Gastroesophageal sphincter (tissue), 4 donors: ENCODE measurements at regions not wholly inside any gene's neighbourhood (a gene's known extent, or its start where the extent isn't known, plus 50 kb on each side); places are given as distances from the start of the nearest gene placed in this dataset.

ENCODE experiments used
- ATAC-seq: fragments of 150-250 bp; one replicate; pipeline ENCODE4 v1.9.1; 2016; ENCODE audit warnings: mild to moderate bottlenecking, moderate library complexity
- H3K27ac ChIP-seq, 4 donors: fragments of 200-600 bp; sonication (generic) in 3 of 4; 1 replicate in 3 of 4; 2 replicates in 1 of 4; pipeline ENCODE4 v1.5.1; 2016 to 2019
- H3K27me3 ChIP-seq: fragments of 200-600 bp; sonication (generic); one replicate; pipeline ENCODE4 v1.5.1; 2019
- H3K36me3 ChIP-seq, 2 donors: fragments of 200-600 bp; sonication (generic); one replicate each; pipeline ENCODE4 v1.5.1; 2019; ENCODE audit warnings: control low read depth in 1 of 2
- H3K4me1 ChIP-seq, 3 donors: fragments of 200-600 bp; sonication (generic); 1 replicate in 2 of 3; 2 replicates in 1 of 3; pipeline ENCODE4 v1.5.1; 2016 to 2019; ENCODE audit warnings: control low read depth in 2 of 3
- H3K4me3 ChIP-seq, 2 donors: fragments of 200-600 bp; sonication (generic); one replicate each; pipeline ENCODE4 v1.5.1; 2019; ENCODE audit warnings: mild to moderate bottlenecking in 1 of 2, moderate library complexity in 1 of 2
- H3K9me3 ChIP-seq, 3 donors: fragments of 200-600 bp; sonication (generic); one replicate each; pipeline ENCODE4 v1.5.1; 2017 to 2019; ENCODE audit warnings: control low read depth in 2 of 3
- EP300 ChIP-seq: sonication (generic); formaldehyde crosslinking; IDR thresholded peaks from one replicate; pipeline ENCODE4 v1.6.1; 2017; ENCODE audit warnings: antibody characterized with exemption, mild to moderate bottlenecking
- POLR2A ChIP-seq, 2 donors: fragments of 450-650 bp; IDR thresholded peaks; one replicate each; pipeline ENCODE4 v1.6.1; 2017; ENCODE audit warnings: antibody characterized with exemption in 2 of 2, mild to moderate bottlenecking in 2 of 2, moderate library complexity in 1 of 2
- POLR2AphosphoS5 ChIP-seq: sonication (generic); formaldehyde crosslinking; IDR thresholded peaks from one replicate; pipeline ENCODE4 v1.6.1; 2017; ENCODE audit warnings: antibody characterized with exemption
- WGBS, 2 donors: methylation state at CpG; one replicate each; pipeline ENCODE4 v1.1.5; 2018; ENCODE audit warnings: low coverage in 1 of 2; 5-methylcytosine and 5-hydroxymethylcytosine counted together
- TF ChIP-seq, protein P1 (sequence below), 4 experiments: fragments of 200-600 bp in 2 of 4; fragments of 450-650 bp in 2 of 4; sonication (generic) in 1 of 4; IDR thresholded peaks; one replicate each; pipeline ENCODE4 v1.5.1; 2017 to 2019; ENCODE audit warnings: antibody characterized with exemption in 4 of 4, mild to moderate bottlenecking in 2 of 4, moderate library complexity in 2 of 4

GRCh38 chr16:49108611-49109010 is 173.0 kb downstream of the CBLN1 start:
- Histone ChIP-seq H3K27ac (no peak overlapping the region), H3K4me3 (no peak overlapping the region), H3K9me3 (no peaks in the 10 kb centered on the region), H3K4me1 (no peaks in the 10 kb centered on the region), H3K27me3 (peaks cover 3% of the 10 kb centered on the region), H3K36me3 (no peaks in the 10 kb centered on the region)
- ATAC-seq = no peak
- 83 to 87% methylated on average over 2 to 3 of the region's 3 CpGs for WGBS, 2 donors
- TF ChIP-seq EP300 = no peak
- no peak for TF ChIP-seq POLR2A (IDR thresholded peaks at IDR 0.05)
- no peak for TF ChIP-seq POLR2AphosphoS5
- TF ChIP-seq, protein P1, sequence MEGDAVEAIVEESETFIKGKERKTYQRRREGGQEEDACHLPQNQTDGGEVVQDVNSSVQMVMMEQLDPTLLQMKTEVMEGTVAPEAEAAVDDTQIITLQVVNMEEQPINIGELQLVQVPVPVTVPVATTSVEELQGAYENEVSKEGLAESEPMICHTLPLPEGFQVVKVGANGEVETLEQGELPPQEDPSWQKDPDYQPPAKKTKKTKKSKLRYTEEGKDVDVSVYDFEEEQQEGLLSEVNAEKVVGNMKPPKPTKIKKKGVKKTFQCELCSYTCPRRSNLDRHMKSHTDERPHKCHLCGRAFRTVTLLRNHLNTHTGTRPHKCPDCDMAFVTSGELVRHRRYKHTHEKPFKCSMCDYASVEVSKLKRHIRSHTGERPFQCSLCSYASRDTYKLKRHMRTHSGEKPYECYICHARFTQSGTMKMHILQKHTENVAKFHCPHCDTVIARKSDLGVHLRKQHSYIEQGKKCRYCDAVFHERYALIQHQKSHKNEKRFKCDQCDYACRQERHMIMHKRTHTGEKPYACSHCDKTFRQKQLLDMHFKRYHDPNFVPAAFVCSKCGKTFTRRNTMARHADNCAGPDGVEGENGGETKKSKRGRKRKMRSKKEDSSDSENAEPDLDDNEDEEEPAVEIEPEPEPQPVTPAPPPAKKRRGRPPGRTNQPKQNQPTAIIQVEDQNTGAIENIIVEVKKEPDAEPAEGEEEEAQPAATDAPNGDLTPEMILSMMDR (IDR thresholded peaks at IDR 0.05) = no peak

GRCh38 chr16:49103298-49103697 is 178.3 kb downstream of the CBLN1 start:
- H3K36me3 ChIP-seq = no peaks in the 10 kb centered on the region
- H3K4me1 ChIP-seq = no peaks in the 10 kb centered on the region
- ATAC-seq = no peak
- TF ChIP-seq POLR2A (IDR thresholded peaks at IDR 0.05) (no peak), POLR2AphosphoS5 (no peak), EP300 (no peak)
- TF ChIP-seq, protein P1 (IDR thresholded peaks at IDR 0.05) = no peak
- no peak overlapping the region for H3K4me3 ChIP-seq
- WGBS, 2 donors = 94 to 100% methylated on average over 2 to 3 of the region's 3 CpGs
- no peak overlapping the region for H3K27ac ChIP-seq
- no peaks in the 10 kb centered on the region for H3K27me3 ChIP-seq
- no peaks in the 10 kb centered on the region for H3K9me3 ChIP-seq

GRCh38 chr16:49101997-49102396 is 179.6 kb downstream of the CBLN1 start:
- WGBS, 2 donors = 67 to 85% methylated on average over 1 of the region's 1 CpG
- Histone ChIP-seq H3K36me3 (no peaks in the 10 kb centered on the region), H3K27me3 (no peaks in the 10 kb centered on the region), H3K4me1 (no peaks in the 10 kb centered on the region), H3K27ac (no peak overlapping the region), H3K9me3 (no peaks in the 10 kb centered on the region), H3K4me3 (no peak overlapping the region)
- no peak for ATAC-seq
- TF ChIP-seq POLR2AphosphoS5 (no peak), EP300 (no peak), POLR2A (IDR thresholded peaks at IDR 0.05) (no peak)
- TF ChIP-seq, protein P1 (IDR thresholded peaks at IDR 0.05) = no peak

DNA sequence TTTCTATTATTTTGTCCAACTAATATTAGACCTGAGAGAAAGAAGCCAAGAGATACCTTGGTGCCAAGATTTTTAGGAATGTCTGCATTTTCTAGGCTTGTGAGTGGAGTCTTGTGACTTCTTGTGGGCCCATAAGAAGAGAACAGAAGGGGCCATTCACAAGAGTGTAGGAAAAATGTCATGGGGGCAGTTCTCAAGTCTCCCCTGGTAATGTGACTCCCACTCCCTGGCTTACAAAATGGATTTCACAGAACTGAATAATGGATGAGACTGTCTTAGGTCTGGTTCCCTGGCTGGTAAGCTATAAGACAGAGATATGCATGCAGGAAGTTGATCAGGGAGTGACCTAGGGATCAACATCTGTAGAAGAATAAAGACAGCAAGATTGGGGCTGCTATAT is 181.3 kb downstream of the CBLN1 start:
- H3K27me3 ChIP-seq = no peaks in the 10 kb centered on the region
- TF ChIP-seq EP300 (no peak), POLR2A (IDR thresholded peaks at IDR 0.05) (no peak), POLR2AphosphoS5 (no peak)
- TF ChIP-seq, protein P1 (IDR thresholded peaks at IDR 0.05) = no peak
- ATAC-seq = no peak

DNA sequence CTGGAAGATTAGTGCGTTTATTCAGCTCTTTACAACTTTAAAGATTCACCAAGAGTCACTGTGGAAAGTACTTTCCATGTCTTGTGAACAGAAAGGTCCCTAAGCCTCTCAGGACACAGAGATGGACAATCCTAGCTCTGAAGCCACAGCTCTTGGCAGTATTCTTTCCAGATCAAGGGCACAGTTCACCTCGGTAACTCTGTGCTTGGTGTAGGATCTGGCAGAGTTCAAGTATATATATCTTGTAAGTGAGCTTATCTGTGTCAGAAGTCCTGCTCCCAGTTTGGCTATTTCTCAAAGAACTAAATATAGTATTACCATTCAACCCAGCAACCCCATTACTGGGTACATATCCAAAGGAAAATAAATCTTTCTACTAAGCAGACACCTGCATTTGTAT is 183.7 kb downstream of the CBLN1 start:
- Histone ChIP-seq H3K36me3 (no peaks in the 10 kb centered on the region), H3K9me3 (no peaks in the 10 kb centered on the region), H3K27ac (no peak overlapping the region), H3K4me3 (no peak overlapping the region), H3K27me3 (no peaks in the 10 kb centered on the region), H3K4me1 (no peaks in the 10 kb centered on the region)
- no peak for TF ChIP-seq POLR2AphosphoS5
- TF ChIP-seq, protein P1 (IDR thresholded peaks at IDR 0.05) = no peak
- TF ChIP-seq POLR2A (IDR thresholded peaks at IDR 0.05) = no peak
- no peak for TF ChIP-seq EP300
- no peak for ATAC-seq
- 78 to 100% methylated on average over 1 to 2 of the region's 2 CpGs for WGBS, 2 donors

More for the DNA sequence above, 181.3 kb downstream of the CBLN1 start:
- Histone ChIP-seq H3K27ac (no peak overlapping the region), H3K4me3 (no peak overlapping the region), H3K36me3 (no peaks in the 10 kb centered on the region), H3K9me3 (no peaks in the 10 kb centered on the region), H3K4me1 (no peaks in the 10 kb centered on the region)
